GM10266 (cell line): ENCODE measurements at regions not wholly inside any gene's neighbourhood (a gene's known extent, or its start where the extent isn't known, plus 50 kb on each side); places are given as distances from the start of the nearest gene placed in this dataset.

Source experiments
- DNase-seq: peaks from one replicate; pipeline ENCODE4 v3.0.0; 2012; ENCODE audit errors: extremely low spot score
- CTCF ChIP-seq: IDR thresholded peaks from 2 replicates; pipeline ENCODE4 v1.5.1; 2012; ENCODE audit warnings: mild to moderate bottlenecking, low read depth; ENCODE audit not compliant: control insufficient read depth, insufficient read depth; ENCODE audit errors: missing control alignments

- no peak for TF ChIP-seq CTCF
Observed at GRCh38 chr6:4304927-4305455, 169.6 kb upstream of the ECI2 start.

GRCh38 chr6:4303638-4304037, 168.3 kb upstream of the ECI2 start:
- TF ChIP-seq CTCF: no peak
- DNase-seq: no peak

More at GRCh38 chr6:4304927-4305455, 169.6 kb upstream of the ECI2 start:
- DNase-seq: no peak

GRCh38 chr6:4302524-4302923, 167.1 kb upstream of the ECI2 start:
- no peak for DNase-seq
- TF ChIP-seq CTCF: no peak

GRCh38 chr6:4301871-4302270, 166.5 kb upstream of the ECI2 start:
- no peak for DNase-seq
- TF ChIP-seq CTCF: no peak

GRCh38 chr6:4300917-4301316, 165.5 kb upstream of the ECI2 start:
- DNase-seq: no peak
- TF ChIP-seq CTCF: no peak

- TF ChIP-seq CTCF: no peak
- DNase-seq: no peak
Observed at GRCh38 chr6:4299476-4299875, 164.1 kb upstream of the ECI2 start.

GRCh38 chr6:4297348-4297747, 162.0 kb upstream of the ECI2 start:
- no peak for DNase-seq
- TF ChIP-seq CTCF: no peak
